Fibroblast of villous mesenchyme (primary cell): ENCODE measurements at regions not wholly inside any gene's neighbourhood (a gene's known extent, or its start where the extent isn't known, plus 50 kb on each side); places are given as distances from the start of the nearest gene placed in this dataset.

ENCODE experiments used
- DNase-seq: peaks from one replicate; pipeline ENCODE4 v3.0.0-alpha.2; 2010; ENCODE audit warnings: low read depth
- H3K4me3 ChIP-seq: 2 replicates; pipeline ENCODE4 v1.5.1; 2011; ENCODE audit warnings: low read depth, mild to moderate bottlenecking, low read length
- CTCF ChIP-seq: IDR thresholded peaks from 2 replicates; pipeline ENCODE4 v1.5.1; 2012; ENCODE audit warnings: low read depth, mild to moderate bottlenecking, low read length; ENCODE audit not compliant: insufficient read depth

- no peak overlapping the region for H3K4me3 ChIP-seq
- TF ChIP-seq CTCF, result no peak
- DNase-seq, result no peak
These were observed 659.4 kb upstream of the CAMK1G start for GRCh38 chr1:208923946-208924720.

DNA sequence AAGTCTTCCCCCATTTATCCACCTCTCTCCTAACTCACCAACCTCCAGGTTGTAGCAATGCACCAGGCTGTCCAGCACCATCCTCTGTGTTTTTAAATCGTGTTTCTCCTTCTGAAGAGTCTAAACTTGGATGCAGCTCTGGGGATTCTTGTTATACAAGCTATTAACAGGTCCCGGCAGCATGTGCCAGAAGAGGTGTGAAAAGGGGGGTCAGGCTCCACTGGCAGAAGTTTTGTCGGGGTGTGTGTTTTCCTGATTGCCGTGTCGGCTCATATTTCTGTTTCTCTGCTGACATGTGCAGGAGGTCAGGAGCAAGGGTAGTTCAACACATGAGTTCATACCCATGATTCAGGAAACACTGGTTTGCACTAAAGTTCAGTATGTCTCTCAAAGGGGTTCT is 658.6 kb upstream of the CAMK1G start:
- H3K4me3 ChIP-seq, result no peak overlapping the region
- no peak for TF ChIP-seq CTCF
- DNase-seq, result no peak

GRCh38 chr1:208928349-208929010 is 655.0 kb upstream of the CAMK1G start:
- H3K4me3 ChIP-seq, result no peak overlapping the region
- no peak for TF ChIP-seq CTCF
- DNase-seq, result no peak

GRCh38 chr1:208929575-208929974 is 653.9 kb upstream of the CAMK1G start:
- H3K4me3 ChIP-seq, result no peak overlapping the region
- no peak for DNase-seq
- no peak for TF ChIP-seq CTCF

DNA sequence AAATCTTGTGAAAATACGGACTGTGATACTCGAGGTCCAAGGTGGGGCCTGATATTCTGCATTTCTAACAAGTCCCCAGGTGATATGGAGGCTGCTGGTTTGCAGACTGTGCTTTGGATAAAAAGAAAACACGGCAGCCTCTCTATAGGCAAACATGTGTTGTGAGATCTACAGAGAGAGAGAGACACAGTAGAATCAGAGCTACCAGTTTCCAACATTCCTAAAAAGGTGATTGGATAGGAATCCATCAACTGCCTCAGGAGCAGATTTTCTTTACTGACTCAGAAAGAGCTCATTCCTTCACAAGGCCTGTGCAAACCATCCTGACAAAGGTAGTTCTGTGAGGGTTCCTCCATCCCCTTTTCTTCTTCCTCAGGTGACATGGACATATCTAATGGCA is 651.6 kb upstream of the CAMK1G start:
- TF ChIP-seq CTCF, result no peak
- no peak overlapping the region for H3K4me3 ChIP-seq
- DNase-seq, result no peak

DNA sequence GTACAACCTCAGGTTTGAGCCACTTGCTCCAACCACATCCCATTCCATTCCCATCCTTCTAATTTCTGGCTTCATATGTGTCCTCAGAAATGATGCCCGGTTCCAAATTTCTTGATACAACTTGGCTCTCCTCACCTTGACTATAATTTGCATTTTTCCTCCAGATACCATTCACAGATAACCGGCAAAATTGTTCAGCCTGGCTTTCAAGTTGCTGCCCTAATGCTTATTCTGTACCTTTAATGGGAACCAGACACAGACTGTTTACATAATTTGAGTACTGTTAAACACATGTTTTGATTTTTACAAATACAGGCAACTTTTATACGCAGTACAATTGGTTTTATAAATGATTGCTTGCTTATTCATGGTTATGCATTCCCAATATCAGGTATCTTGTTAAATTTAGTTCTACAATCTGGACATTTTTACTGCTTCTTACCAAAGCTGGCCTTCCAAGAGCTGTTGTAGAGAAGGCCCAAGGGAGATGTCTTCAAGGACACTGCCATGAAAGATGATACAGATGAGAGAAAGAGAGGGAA is 649.5 kb upstream of the CAMK1G start:
- no peak for TF ChIP-seq CTCF
- no peak for DNase-seq

More for the DNA sequence above, 649.5 kb upstream of the CAMK1G start:
- no peak overlapping the region for H3K4me3 ChIP-seq
